Spinal cord (tissue), 9 donors: ENCODE measurements at regions not wholly inside any gene's neighbourhood (a gene's known extent, or its start where the extent isn't known, plus 50 kb on each side); places are given as distances from the start of the nearest gene placed in this dataset.

Experiments used
- DNase-seq, 6 donors: peaks; one replicate each; pipeline versions ENCODE4 v3.0.0 to v3.0.0-alpha.2; 2013 to 2015; ENCODE audit warnings: low spot score in 6 of 6, low read depth in 4 of 6
- H3K27ac ChIP-seq: one replicate; pipeline ENCODE4 v1.5.1; 2013; ENCODE audit warnings: low read depth, low read length, control low read depth
- H3K27me3 ChIP-seq: one replicate; pipeline ENCODE4 v1.6.1; 2013; ENCODE audit warnings: low read length; ENCODE audit not compliant: control insufficient read depth, insufficient read depth
- H3K36me3 ChIP-seq: one replicate; pipeline ENCODE4 v1.6.1; 2013; ENCODE audit warnings: low read length; ENCODE audit not compliant: control insufficient read depth, insufficient read depth
- H3K4me1 ChIP-seq: one replicate; pipeline ENCODE4 v1.6.1; 2013; ENCODE audit warnings: low read length; ENCODE audit not compliant: control insufficient read depth, insufficient read depth
- H3K4me3 ChIP-seq: one replicate; pipeline ENCODE4 v1.5.1; 2013; ENCODE audit warnings: low read depth, low read length, control low read depth
- H3K9me3 ChIP-seq: one replicate; pipeline ENCODE4 v1.6.1; 2013; ENCODE audit warnings: low read length; ENCODE audit not compliant: control insufficient read depth, insufficient read depth
- WGBS: methylation state at CpG from one replicate; pipeline ENCODE4 v1.1.5; 2013; ENCODE audit warnings: missing lambda C conversion rate; ENCODE audit not compliant: insufficient coverage; 5-methylcytosine and 5-hydroxymethylcytosine counted together
- donor health status: healthy.

DNA sequence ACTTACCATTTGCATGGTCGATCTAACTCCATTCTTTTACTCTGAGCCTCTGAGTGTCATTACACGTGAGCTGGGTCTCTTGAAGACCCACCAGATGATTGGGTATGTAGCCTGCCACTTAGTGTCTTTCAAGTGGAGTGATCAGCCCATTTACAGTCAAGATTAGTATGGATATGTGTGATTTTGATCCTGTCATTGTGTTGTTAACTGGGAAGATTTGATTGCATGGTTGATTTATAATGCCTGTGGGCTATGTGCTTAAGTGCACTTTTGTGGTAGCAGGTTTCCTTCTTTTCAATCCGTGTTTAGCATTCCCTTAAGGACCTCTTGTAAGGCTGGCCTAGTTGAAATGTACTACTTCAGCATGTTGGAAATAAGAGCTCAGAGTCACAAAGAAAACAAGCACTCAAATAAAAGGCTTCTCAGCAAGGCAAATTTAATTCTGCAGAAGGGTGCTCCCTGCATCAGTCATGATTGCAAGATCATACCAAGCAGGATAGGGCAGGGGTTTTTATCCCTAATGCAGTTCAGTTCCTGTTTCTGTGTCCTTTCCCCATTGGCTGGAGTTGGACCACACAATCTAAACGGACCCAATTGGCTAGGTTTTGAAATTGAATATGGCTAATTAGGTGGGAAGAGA lies 230.7 kb upstream of the SYT4 start:
- H3K4me3 ChIP-seq, result no peak overlapping the region
- H3K27ac ChIP-seq, result no peak overlapping the region
- no peak for DNase-seq
- H3K4me1 ChIP-seq, result no peaks in the 10 kb centered on the region
- no peaks in the 10 kb centered on the region for H3K9me3 ChIP-seq
- WGBS, result 76% methylated on average over 2 of the region's 4 CpGs
- no peaks in the 10 kb centered on the region for H3K27me3 ChIP-seq
- H3K36me3 ChIP-seq, result no peaks in the 10 kb centered on the region

DNA sequence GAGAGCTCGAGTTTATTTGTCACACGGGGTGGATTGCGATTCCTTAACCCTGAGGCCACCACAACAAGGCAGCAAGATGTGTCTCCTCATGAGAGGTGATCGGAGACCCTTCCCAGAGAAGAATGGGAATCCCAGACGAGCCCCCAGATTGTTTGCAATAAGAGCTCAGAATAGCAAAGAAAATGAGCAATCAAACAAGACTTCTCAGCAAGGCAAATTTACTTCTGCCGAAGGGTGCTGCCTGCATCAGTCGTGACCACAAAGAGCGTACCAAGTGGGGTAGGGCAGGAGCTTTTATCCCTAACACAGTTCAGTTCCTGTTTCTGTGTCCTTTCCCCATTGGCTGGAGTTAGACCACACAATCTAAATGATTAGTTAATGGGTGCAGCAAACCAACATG lies 237.5 kb upstream of the SYT4 start:
- H3K4me1 ChIP-seq, result no peaks in the 10 kb centered on the region
- no peak overlapping the region for H3K27ac ChIP-seq
- 93% methylated on average over 8 of the region's 8 CpGs for WGBS
- no peaks in the 10 kb centered on the region for H3K9me3 ChIP-seq
- H3K4me3 ChIP-seq, result no peak overlapping the region
- H3K27me3 ChIP-seq, result no peaks in the 10 kb centered on the region
- DNase-seq, result no peak
- no peaks in the 10 kb centered on the region for H3K36me3 ChIP-seq

DNA sequence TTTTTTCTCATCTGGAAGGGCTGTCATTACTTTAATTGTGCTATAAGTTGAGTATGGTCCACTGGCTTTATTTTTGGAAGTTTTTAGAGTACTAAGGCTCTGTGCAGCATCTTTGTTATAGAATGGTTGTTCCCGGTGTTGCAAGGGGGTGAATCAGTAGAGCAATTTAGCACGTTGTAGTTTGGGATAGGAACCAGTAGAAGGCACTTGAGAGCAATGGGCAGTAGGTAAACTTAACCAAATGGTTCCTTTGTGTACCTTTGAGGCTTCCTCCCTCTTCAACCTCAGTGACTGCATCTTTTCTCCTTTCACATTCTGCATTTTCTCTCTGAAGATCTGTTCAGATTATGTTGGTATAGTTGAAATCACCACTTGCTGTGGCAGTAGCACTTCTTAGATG lies 238.2 kb upstream of the SYT4 start:
- no peaks in the 10 kb centered on the region for H3K36me3 ChIP-seq
- H3K27ac ChIP-seq, result no peak overlapping the region
- DNase-seq, result no peak
- WGBS, result 92% methylated on average over 2 of the region's 2 CpGs
- H3K4me3 ChIP-seq, result no peak overlapping the region
- no peaks in the 10 kb centered on the region for H3K27me3 ChIP-seq
- no peaks in the 10 kb centered on the region for H3K4me1 ChIP-seq
- no peaks in the 10 kb centered on the region for H3K9me3 ChIP-seq

DNA sequence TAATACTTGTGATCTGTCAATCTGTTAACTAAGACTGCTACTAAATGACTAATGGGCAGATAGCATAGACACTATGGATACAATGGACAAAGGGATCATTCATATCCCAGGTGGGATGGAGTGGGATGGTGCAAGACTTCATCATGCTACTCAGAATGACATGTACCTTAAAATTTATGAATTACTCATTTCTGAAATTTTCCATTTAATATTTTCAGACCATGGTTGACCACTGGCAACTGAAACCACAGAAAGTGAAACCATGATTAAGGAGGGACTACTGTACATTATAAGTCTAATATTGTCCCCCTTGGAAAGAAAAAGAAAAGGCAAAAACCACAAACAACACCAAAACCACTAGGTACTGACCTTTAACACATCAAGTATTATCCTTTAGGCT lies 247.0 kb upstream of the SYT4 start:
- Histone ChIP-seq H3K4me1 (no peaks in the 10 kb centered on the region), H3K27me3 (no peaks in the 10 kb centered on the region), H3K4me3 (no peak overlapping the region), H3K27ac (no peak overlapping the region), H3K36me3 (no peaks in the 10 kb centered on the region), H3K9me3 (no peaks in the 10 kb centered on the region)
- no peak for DNase-seq

DNA sequence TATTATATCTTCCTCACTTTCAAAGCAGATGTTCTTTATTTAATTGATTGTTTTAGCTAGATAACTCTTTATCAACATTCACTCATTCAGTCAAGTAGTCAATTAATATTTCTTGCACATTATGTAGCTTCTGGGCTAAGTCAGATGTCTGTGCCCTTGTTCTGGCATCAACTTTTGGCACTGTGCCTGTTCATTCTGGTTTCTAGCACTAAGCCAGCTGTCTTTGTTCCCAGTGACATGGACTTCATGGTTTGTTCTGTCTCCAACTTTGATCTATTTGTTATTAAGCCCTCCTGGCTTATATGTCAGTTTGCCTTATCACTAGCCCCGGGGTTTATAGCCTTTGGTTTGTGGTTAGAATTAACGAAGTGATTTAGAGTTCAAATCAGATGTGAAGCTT lies 247.9 kb upstream of the SYT4 start:
- no peak overlapping the region for H3K4me3 ChIP-seq
- no peaks in the 10 kb centered on the region for H3K36me3 ChIP-seq
- peak in 2 of 6 donors; percentile 20 to 49 for DNase-seq
- no peaks in the 10 kb centered on the region for H3K27me3 ChIP-seq
- no peaks in the 10 kb centered on the region for H3K4me1 ChIP-seq
- H3K27ac ChIP-seq, result no peak overlapping the region
- no CpG with 5 or more reads among the region's 2 CpGs for WGBS
- no peaks in the 10 kb centered on the region for H3K9me3 ChIP-seq

DNA sequence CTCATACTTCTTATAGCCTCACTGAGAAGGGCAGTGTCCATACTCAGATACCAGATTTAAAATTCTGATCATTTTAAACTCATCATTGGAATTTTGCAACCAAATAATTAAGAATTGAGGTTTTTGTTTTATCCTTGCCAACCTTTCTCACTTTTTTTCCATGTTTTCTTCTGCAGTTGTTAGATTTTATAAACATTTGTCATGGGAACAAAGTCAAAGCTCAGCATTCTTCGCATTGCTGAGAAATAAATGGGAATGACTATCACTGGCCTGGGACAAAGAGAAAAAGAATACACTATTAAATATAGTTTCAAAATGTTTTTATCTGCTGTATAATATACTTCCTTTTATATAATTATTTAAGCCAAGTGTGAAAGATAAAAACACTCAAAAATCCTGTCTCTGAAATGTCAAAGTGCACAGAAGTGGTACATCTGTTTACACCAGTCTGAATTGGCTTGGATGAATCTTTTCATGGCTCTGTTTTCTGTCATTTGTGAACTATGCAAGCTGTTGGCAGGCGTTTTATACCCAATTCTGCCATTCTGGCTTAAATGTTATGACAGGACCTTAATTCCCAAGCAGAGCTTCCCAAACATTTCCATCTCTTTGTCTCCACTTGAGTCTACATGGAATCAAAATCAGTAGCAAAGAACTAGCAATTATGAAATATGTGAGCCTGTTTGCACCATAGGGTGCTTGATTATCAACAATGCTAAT lies 249.3 kb upstream of the SYT4 start:
- Histone ChIP-seq H3K4me1 (no peaks in the 10 kb centered on the region), H3K9me3 (no peaks in the 10 kb centered on the region), H3K4me3 (no peak overlapping the region), H3K27ac (no peak overlapping the region), H3K36me3 (no peaks in the 10 kb centered on the region), H3K27me3 (no peaks in the 10 kb centered on the region)
- WGBS, result 67% methylated on average over 1 of the region's 2 CpGs
- DNase-seq, result peak in 2 of 6 donors; percentile 62 to 73

DNA sequence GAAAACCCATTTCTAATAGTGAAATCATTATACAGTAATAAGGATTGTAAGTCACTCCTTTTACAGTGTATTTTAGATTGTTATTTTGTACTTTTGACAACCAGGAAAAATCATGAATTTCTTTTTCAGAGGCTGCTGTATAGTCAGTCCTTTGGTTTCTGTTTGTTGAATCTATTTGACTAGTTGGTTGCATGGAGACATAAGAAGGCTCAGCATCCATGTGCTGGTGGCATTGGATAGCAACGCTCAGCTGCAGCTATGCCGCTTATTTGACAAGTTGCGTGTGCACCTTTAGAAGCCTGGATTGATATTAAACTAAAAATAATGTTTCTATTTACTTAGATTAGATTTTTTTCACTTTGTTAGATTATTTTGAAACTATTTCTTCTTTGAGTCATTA lies 254.1 kb upstream of the SYT4 start:
- no peak for DNase-seq
- Histone ChIP-seq H3K27ac (no peak overlapping the region), H3K4me3 (no peak overlapping the region), H3K27me3 (no peaks in the 10 kb centered on the region), H3K9me3 (no peaks in the 10 kb centered on the region), H3K4me1 (no peaks in the 10 kb centered on the region), H3K36me3 (no peaks in the 10 kb centered on the region)
- WGBS, result no CpG with 5 or more reads among the region's 3 CpGs

DNA sequence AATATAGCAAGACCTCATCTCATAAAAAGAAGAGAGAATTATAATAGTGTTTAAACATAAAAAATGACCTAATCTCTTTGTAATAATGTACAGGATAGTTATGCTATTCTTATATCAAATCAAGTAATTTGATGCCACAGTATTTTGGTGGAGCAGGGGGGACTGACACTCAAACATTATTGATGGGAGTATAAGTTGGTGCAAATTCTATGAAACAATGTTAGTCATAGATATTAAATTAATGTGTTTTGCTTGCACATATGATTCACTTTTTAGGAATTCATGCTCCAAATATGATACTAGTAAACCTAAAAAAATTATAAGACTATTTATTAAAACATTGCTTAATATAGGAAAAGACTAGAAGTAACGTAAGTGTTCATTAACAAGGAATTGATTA lies 256.1 kb upstream of the SYT4 start:
- no peaks in the 10 kb centered on the region for H3K36me3 ChIP-seq
- WGBS, result no CpG with 5 or more reads among the region's 1 CpG
- no peak overlapping the region for H3K4me3 ChIP-seq
- H3K4me1 ChIP-seq, result no peaks in the 10 kb centered on the region
- H3K9me3 ChIP-seq, result no peaks in the 10 kb centered on the region
- no peak overlapping the region for H3K27ac ChIP-seq
- no peaks in the 10 kb centered on the region for H3K27me3 ChIP-seq
- no peak for DNase-seq

DNA sequence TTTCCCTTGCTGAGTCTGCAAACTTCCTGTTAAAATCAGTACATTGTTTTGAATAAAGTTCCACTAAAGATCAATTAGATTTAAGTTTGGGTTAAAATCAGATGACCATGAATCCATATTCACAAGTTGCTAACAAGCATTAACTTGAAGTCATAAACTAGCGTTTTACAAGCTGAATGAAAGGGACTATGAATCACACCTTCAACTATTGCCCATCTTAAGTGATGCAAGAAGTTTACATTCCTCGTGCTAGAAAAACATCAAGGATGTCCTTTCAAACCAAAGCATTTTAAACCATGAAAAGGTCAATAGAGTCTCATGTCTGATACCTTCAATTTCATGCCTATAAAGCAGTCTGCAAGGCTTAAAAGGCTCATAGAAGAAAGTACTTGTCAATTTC lies 257.2 kb upstream of the SYT4 start:
- Histone ChIP-seq H3K4me3 (no peak overlapping the region), H3K4me1 (no peaks in the 10 kb centered on the region), H3K9me3 (no peaks in the 10 kb centered on the region), H3K36me3 (no peaks in the 10 kb centered on the region), H3K27ac (no peak overlapping the region), H3K27me3 (no peaks in the 10 kb centered on the region)
- DNase-seq, result no peak
- WGBS, result 33% methylated on average over 1 of the region's 2 CpGs

DNA sequence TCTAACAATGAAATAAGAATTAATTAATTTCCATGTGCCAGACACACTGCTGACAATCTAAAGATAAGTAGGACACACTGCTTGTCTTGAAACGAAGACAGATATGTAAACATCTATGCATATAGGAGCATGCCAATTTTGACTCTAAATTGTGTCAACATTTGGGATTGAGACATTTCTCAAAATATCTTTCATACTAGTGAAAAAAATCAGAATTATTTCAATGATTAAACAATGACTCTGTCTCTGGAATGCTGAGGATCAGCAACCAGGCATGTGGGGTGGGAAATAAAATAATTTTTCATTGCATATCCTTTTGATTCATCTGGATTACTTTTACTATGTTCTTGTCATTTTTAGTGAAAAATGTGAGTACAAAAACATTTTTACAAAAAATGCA lies 262.6 kb upstream of the SYT4 start:
- Histone ChIP-seq H3K27me3 (no peaks in the 10 kb centered on the region), H3K9me3 (no peaks in the 10 kb centered on the region), H3K27ac (no peak overlapping the region), H3K36me3 (no peaks in the 10 kb centered on the region), H3K4me1 (no peaks in the 10 kb centered on the region), H3K4me3 (no peak overlapping the region)
- no peak for DNase-seq
- WGBS, result no CpG with 5 or more reads among the region's 1 CpG
